ENCODE measurements at regions not wholly inside any gene's neighbourhood (a gene's known extent, or its start where the extent isn't known, plus 50 kb on each side); places are given as distances from the start of the nearest gene placed in this dataset.

DNA sequence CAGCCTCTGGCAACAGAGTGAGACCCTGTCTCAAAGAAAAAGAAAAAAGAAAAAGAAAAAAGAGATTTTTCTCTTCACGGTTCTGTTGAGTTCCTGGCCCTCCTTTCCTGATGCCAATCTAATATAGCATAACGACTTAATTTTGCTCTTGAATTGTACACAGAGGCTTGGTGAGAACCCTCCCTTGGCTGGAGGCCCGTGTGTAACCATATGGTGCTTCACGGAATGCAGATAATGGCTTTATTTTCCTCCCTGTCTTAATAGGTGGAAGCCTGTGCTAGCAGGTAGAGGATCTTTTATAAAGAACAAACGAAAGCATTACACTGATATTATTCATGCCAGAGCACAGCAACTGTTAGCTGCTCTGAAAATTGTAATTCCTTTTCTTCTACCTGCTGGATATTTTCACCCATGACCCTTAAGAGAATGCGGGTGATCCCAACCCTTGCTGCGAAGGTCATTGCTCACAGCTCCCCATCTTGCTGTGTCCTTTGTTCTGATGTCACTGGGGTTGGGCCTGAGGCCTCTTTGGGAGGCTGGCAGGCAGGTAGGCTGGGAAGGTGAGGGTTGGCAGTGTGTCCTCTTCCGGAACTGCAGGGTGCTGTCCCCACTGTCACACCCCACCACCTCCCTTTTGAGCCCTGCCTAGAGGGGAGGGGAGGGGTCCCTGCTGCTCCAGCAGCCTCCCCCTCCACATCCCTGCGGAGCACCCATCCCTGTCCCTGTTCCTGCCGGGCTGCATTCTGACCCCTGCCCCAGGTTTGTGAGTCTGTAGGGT is 83.8 kb upstream of the STOX2 start:
- H3K9me2 ChIP-seq (ENCODE audit: insufficient read depth, low read length) = no peaks in the 10 kb centered on the region
- no peak overlapping the region for H3K4me2 ChIP-seq (ENCODE audit: low read length)
- BruUV-seq (replicated peaks) = no TSS peak
- TF ChIP-seq, protein P1, sequence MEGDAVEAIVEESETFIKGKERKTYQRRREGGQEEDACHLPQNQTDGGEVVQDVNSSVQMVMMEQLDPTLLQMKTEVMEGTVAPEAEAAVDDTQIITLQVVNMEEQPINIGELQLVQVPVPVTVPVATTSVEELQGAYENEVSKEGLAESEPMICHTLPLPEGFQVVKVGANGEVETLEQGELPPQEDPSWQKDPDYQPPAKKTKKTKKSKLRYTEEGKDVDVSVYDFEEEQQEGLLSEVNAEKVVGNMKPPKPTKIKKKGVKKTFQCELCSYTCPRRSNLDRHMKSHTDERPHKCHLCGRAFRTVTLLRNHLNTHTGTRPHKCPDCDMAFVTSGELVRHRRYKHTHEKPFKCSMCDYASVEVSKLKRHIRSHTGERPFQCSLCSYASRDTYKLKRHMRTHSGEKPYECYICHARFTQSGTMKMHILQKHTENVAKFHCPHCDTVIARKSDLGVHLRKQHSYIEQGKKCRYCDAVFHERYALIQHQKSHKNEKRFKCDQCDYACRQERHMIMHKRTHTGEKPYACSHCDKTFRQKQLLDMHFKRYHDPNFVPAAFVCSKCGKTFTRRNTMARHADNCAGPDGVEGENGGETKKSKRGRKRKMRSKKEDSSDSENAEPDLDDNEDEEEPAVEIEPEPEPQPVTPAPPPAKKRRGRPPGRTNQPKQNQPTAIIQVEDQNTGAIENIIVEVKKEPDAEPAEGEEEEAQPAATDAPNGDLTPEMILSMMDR (conservative IDR thresholded peaks at IDR 0.05; ENCODE audit: low read length) = no peak
- TF ChIP-seq EZH2phosphoT487 (IDR thresholded peaks at IDR 0.05; ENCODE audit: borderline replicate concordance, low read depth, low read length) = no peak
- ChIA-PET POLR2A (no interaction called here), CTCF (ENCODE audit: unreplicated experiment) (no interaction called here)
- H3K4me1 ChIP-seq (ENCODE audit: insufficient read depth, low read length, poor library complexity, severe bottlenecking) = no peaks in the 10 kb centered on the region
- H3K79me2 ChIP-seq (ENCODE audit: insufficient read depth, low read depth, low read length) = no peaks in the 10 kb centered on the region
- DNase-seq (ENCODE audit: low spot score) = no peak
- H3K27ac ChIP-seq (ENCODE audit: low read depth, low read length, poor library complexity, severe bottlenecking) = no peak overlapping the region
- no peaks in the 10 kb centered on the region for H3K36me3 ChIP-seq (ENCODE audit: insufficient read depth, low read length)
- H3K9me3 ChIP-seq (ENCODE audit: low read length) = no peaks in the 10 kb centered on the region
- H4K20me1 ChIP-seq (ENCODE audit: insufficient read depth, low read length) = no peaks in the 10 kb centered on the region
- intact Hi-C loops (cut with micrococcal nuclease; ENCODE audit: unreplicated experiment) = no loop called here
- H3K4me3 ChIP-seq (ENCODE audit: low read depth, low read length, poor library complexity, severe bottlenecking) = no peak overlapping the region
- no peak overlapping the region for H2AFZ ChIP-seq (ENCODE audit: low read length)

DNA sequence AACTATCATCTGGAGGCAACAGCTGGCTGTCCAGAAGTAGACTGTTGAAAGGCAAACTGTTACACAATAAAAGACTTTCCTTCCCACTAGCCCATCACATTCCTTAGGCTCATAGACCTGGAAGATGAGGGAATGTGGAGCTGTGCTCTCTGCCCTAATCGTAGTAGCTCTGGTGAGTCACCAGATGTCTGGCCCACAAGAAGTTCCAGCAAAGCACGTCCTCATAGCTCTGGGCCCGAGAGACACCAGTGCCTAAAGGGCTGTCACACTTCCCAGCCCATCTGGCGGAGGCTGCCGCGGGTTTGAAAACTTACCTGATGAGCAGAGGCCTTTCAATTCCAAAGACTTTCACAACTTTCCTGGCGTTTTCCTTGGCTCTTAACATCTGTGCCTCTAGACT is 81.7 kb upstream of the STOX2 start:
- DNase-seq (ENCODE audit: low spot score) = no peak
- CTCF ChIA-PET (ENCODE audit: unreplicated experiment) = no interaction called here
- BruUV-seq (replicated peaks) = no TSS peak
- Histone ChIP-seq H3K4me1 (ENCODE audit: insufficient read depth, low read length, poor library complexity, severe bottlenecking) (no peaks in the 10 kb centered on the region), H3K27ac (ENCODE audit: low read depth, low read length, poor library complexity, severe bottlenecking) (no peak overlapping the region), H3K9me2 (ENCODE audit: insufficient read depth, low read length) (no peaks in the 10 kb centered on the region), H3K4me3 (ENCODE audit: low read depth, low read length, poor library complexity, severe bottlenecking) (no peak overlapping the region), H3K4me2 (ENCODE audit: low read length) (no peak overlapping the region), H3K79me2 (ENCODE audit: insufficient read depth, low read depth, low read length) (no peaks in the 10 kb centered on the region), H3K36me3 (ENCODE audit: insufficient read depth, low read length) (no peaks in the 10 kb centered on the region), H3K9me3 (ENCODE audit: low read length) (no peaks in the 10 kb centered on the region), H2AFZ (ENCODE audit: low read length) (no peak overlapping the region), H4K20me1 (ENCODE audit: insufficient read depth, low read length) (no peaks in the 10 kb centered on the region)
- intact Hi-C loops (cut with micrococcal nuclease; ENCODE audit: unreplicated experiment) = no loop called here
- TF ChIP-seq, protein P1 (conservative IDR thresholded peaks at IDR 0.05; ENCODE audit: low read length) = no peak
- no peak for TF ChIP-seq EZH2phosphoT487 (IDR thresholded peaks at IDR 0.05; ENCODE audit: borderline replicate concordance, low read depth, low read length)
- POLR2A ChIA-PET = interaction anchor here (0.6 kb wide), 1 partner anchor 69 kb away, joined by 4 read pairs; no protein-coding TSS in a partner anchor

DNA sequence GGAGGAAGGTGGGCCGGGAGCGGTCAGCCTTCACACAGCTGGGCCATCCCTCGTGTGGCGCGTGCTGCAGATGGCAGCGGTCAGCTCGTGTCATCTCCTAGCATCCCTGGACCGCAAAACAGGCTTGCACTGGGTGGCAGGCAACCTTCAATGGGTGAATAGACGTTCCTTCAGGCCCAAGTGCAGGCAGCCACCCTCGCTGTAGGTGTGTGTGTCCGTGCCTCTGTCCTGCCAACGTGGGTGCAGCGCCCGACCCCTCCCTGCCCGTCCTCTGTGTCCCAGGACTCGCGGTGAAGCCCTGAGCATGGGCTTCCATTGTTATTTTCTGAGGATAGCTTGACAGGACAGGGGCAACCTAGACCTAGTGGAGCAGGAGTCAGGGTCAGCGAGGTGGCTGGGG is 79.8 kb upstream of the STOX2 start:
- Histone ChIP-seq H3K36me3 (ENCODE audit: insufficient read depth, low read length) (no peaks in the 10 kb centered on the region), H3K9me2 (ENCODE audit: insufficient read depth, low read length) (no peaks in the 10 kb centered on the region), H3K27ac (ENCODE audit: low read depth, low read length, poor library complexity, severe bottlenecking) (no peak overlapping the region), H4K20me1 (ENCODE audit: insufficient read depth, low read length) (no peaks in the 10 kb centered on the region), H3K79me2 (ENCODE audit: insufficient read depth, low read depth, low read length) (no peaks in the 10 kb centered on the region), H3K4me2 (ENCODE audit: low read length) (no peak overlapping the region), H3K4me3 (ENCODE audit: low read depth, low read length, poor library complexity, severe bottlenecking) (no peak overlapping the region), H3K4me1 (ENCODE audit: insufficient read depth, low read length, poor library complexity, severe bottlenecking) (no peaks in the 10 kb centered on the region), H3K9me3 (ENCODE audit: low read length) (no peaks in the 10 kb centered on the region), H2AFZ (ENCODE audit: low read length) (no peak overlapping the region)
- TF ChIP-seq EZH2phosphoT487 (IDR thresholded peaks at IDR 0.05; ENCODE audit: borderline replicate concordance, low read depth, low read length) = no peak
- TF ChIP-seq, protein P1 (conservative IDR thresholded peaks at IDR 0.05; ENCODE audit: low read length) = no peak
- no peak for DNase-seq (ENCODE audit: low spot score)
- intact Hi-C loops (cut with micrococcal nuclease; ENCODE audit: unreplicated experiment) = no loop called here
- no TSS peak for BruUV-seq (replicated peaks)
- ChIA-PET CTCF (ENCODE audit: unreplicated experiment) (no interaction called here), POLR2A (no interaction called here)
